Parathyroid adenoma (tissue), 2 donors: ENCODE measurements at regions not wholly inside any gene's neighbourhood (a gene's known extent, or its start where the extent isn't known, plus 50 kb on each side); places are given as distances from the start of the nearest gene placed in this dataset.

Experiments
- H2AFZ ChIP-seq: fragments of 300-600 bp; sonication (generic); one replicate; pipeline ENCODE4 v1.7.0; 2017; ENCODE audit warnings: antibody characterized with exemption, mild to moderate bottlenecking
- H3K27ac ChIP-seq: fragments of 300-600 bp; sonication (generic); one replicate; pipeline ENCODE4 v1.7.0; 2017
- H3K27me3 ChIP-seq: fragments of 300-600 bp; sonication (generic); one replicate; pipeline ENCODE4 v1.7.0; 2017; ENCODE audit warnings: low read length; ENCODE audit not compliant: control insufficient read depth, insufficient read depth
- H3K36me3 ChIP-seq: fragments of 300-600 bp; sonication (generic); one replicate; pipeline ENCODE4 v1.7.0; 2017; ENCODE audit warnings: low read length; ENCODE audit not compliant: control insufficient read depth, insufficient read depth
- H3K4me1 ChIP-seq: fragments of 300-600 bp; sonication (generic); one replicate; pipeline ENCODE4 v1.7.0; 2017; ENCODE audit warnings: control low read depth
- H3K4me2 ChIP-seq: fragments of 300-600 bp; sonication (generic); one replicate; pipeline ENCODE4 v1.7.0; 2017; ENCODE audit warnings: low read length
- H3K4me3 ChIP-seq: fragments of 300-600 bp; sonication (generic); one replicate; pipeline ENCODE4 v1.7.0; 2017; ENCODE audit warnings: low read depth, low read length
- H3K79me2 ChIP-seq: fragments of 300-600 bp; sonication (generic); one replicate; pipeline ENCODE4 v1.7.0; 2017; ENCODE audit warnings: control low read depth
- H3K9ac ChIP-seq: fragments of 300-600 bp; sonication (generic); one replicate; pipeline ENCODE4 v1.7.0; 2017; ENCODE audit warnings: mild to moderate bottlenecking
- H3K9me3 ChIP-seq: fragments of 300-600 bp; sonication (generic); one replicate; pipeline ENCODE4 v1.7.0; 2017; ENCODE audit warnings: low read length; ENCODE audit not compliant: control insufficient read depth
- TF ChIP-seq, protein P1 (sequence below): fragments of 300-600 bp; sonication (generic); IDR thresholded peaks from one replicate; pipeline ENCODE4 v1.7.0; 2017; ENCODE audit warnings: antibody characterized with exemption, mild to moderate bottlenecking
- donor health status: primary hyperparathyroidism.

DNA sequence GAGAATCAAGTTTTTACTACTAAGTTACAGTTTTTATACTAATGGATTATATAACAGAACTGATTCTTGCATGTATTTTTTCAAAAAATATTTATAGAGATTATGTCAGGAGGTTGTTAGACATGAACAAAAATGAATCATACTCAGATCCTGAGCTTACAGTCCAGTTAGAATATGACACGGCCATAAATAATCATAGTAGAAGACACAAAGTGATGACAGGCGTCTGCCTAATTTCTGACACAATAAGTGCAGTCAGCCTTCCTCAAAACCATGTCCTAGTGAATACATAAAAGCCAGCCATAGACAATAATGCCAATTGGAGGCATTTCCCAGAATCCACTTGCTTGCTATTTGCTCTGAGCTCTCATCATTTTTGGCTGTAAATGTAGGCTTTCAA is 81.7 kb upstream of the POU1F1 start:
- no peak overlapping the region for H3K4me2 ChIP-seq
- H3K27me3 ChIP-seq: no peaks in the 10 kb centered on the region
- no peak overlapping the region for H3K27ac ChIP-seq
- H3K4me3 ChIP-seq: no peak overlapping the region
- no peaks in the 10 kb centered on the region for H3K9me3 ChIP-seq
- TF ChIP-seq, protein P1, sequence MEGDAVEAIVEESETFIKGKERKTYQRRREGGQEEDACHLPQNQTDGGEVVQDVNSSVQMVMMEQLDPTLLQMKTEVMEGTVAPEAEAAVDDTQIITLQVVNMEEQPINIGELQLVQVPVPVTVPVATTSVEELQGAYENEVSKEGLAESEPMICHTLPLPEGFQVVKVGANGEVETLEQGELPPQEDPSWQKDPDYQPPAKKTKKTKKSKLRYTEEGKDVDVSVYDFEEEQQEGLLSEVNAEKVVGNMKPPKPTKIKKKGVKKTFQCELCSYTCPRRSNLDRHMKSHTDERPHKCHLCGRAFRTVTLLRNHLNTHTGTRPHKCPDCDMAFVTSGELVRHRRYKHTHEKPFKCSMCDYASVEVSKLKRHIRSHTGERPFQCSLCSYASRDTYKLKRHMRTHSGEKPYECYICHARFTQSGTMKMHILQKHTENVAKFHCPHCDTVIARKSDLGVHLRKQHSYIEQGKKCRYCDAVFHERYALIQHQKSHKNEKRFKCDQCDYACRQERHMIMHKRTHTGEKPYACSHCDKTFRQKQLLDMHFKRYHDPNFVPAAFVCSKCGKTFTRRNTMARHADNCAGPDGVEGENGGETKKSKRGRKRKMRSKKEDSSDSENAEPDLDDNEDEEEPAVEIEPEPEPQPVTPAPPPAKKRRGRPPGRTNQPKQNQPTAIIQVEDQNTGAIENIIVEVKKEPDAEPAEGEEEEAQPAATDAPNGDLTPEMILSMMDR: no peak
- no peaks in the 10 kb centered on the region for H3K4me1 ChIP-seq
- H3K36me3 ChIP-seq: no peaks in the 10 kb centered on the region
- no peak overlapping the region for H3K9ac ChIP-seq
- H3K79me2 ChIP-seq: no peaks in the 10 kb centered on the region
- no peak overlapping the region for H2AFZ ChIP-seq

DNA sequence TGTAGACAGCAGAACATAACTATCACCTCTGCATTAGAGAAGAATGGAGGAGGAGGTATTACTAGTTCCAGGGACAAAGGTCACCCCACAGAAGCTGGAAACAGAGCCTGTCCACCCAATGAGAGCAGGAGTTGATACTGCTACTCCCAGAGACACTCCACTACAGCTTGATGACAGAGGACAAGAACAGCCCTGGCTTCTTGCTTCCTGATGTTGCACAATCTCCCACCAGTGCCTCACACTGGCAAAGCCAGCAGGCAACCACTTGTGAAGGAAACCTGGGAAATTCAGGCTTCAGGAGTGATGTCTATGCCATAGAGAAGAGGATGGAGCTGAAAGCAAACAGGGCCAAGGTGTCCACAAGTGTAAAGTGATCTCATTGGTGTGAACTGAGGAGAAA is 78.0 kb upstream of the POU1F1 start:
- Histone ChIP-seq H3K4me1 (no peaks in the 10 kb centered on the region), H3K27ac (no peak overlapping the region), H3K9ac (no peak overlapping the region), H3K36me3 (no peaks in the 10 kb centered on the region), H3K79me2 (no peaks in the 10 kb centered on the region), H3K4me3 (no peak overlapping the region), H3K9me3 (no peaks in the 10 kb centered on the region), H3K27me3 (no peaks in the 10 kb centered on the region), H2AFZ (no peak overlapping the region), H3K4me2 (no peak overlapping the region)
- TF ChIP-seq, protein P1: no peak

DNA sequence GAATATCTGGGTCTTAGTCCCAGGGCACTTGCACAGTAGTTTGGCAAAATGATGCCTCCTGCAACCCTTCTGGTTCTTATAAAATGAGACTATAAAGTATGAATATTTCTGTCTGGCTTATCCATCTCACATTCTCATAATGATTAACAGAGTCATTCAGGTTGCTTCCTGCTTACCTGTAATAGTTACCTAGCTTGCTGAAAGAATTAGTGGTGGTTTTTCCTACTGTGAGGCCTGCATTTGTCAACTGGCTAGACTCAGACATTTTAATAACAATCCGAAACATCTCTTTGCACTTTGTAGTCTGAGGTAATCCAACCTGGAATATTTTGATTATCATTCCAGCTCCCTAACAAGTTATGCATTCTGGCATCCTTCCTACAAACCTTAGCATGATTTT is 75.6 kb upstream of the POU1F1 start:
- Histone ChIP-seq H3K9me3 (no peaks in the 10 kb centered on the region), H3K9ac (no peak overlapping the region), H3K4me1 (no peaks in the 10 kb centered on the region), H3K4me2 (no peak overlapping the region), H3K79me2 (no peaks in the 10 kb centered on the region), H3K27ac (no peak overlapping the region), H3K4me3 (no peak overlapping the region), H3K27me3 (no peaks in the 10 kb centered on the region), H2AFZ (no peak overlapping the region), H3K36me3 (no peaks in the 10 kb centered on the region)
- TF ChIP-seq, protein P1: no peak

DNA sequence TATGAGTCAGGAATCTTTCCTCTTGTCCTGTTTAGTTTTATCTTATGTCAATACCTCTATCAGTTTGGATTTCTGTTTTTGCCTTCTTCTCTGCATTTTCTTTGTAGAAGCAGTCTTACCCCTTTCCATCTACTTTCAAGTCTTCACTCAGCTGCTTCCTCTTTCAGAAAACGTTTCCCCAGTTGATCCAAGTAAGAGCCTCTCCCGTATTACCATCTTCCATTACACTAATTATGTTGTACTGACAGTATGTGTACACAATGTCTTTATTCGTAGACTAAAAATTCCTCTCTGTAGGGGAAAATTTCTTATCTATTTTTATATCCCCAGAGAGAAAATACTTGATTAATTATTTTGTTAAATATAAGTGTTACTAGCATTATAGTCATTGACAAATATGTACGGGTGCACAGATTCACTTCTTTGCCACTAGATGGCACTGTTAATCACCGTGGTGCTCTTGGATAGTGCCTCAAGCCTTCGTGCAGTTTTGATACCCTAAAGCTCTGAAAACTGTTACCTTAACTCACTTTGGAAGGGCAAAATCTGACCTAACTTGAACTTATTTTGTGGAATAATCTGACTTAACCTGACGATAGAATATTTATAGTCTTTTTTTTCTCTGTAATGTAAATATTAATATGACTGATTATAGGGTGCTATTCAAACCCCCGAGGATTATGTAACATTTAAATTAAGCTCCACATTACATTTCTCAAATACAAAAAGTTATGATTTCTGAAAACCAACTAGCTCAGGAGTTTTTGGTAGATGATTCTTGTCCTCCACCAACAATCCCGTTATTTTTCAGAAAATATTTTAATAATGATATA is 74.2 kb upstream of the POU1F1 start:
- H3K36me3 ChIP-seq: no peaks in the 10 kb centered on the region
- no peak overlapping the region for H3K4me2 ChIP-seq
- no peak overlapping the region for H3K9ac ChIP-seq
- H3K9me3 ChIP-seq: no peaks in the 10 kb centered on the region
- no peak overlapping the region for H2AFZ ChIP-seq
- no peak overlapping the region for H3K27ac ChIP-seq
- H3K79me2 ChIP-seq: no peaks in the 10 kb centered on the region
- H3K4me1 ChIP-seq: no peaks in the 10 kb centered on the region
- H3K4me3 ChIP-seq: no peak overlapping the region
- TF ChIP-seq, protein P1: peak; percentile 82
- no peaks in the 10 kb centered on the region for H3K27me3 ChIP-seq

DNA sequence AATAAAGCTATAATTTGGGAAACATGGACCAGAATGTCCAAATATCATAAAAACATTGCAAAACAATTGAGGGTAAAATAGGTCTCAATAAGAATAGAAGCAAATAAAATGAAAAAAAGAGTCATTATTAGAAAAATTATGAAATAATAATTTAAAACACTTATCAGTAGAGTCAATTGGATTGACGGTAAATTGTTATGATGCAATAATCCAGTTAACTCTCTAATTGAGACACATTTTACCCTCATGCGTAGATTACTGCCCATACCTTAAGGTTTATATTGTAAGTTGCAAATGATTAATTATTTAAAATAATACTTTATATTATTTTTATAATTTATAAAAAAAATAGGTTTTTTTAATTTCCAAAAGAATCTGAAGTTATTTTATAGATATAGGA is 73.4 kb upstream of the POU1F1 start:
- H2AFZ ChIP-seq: no peak overlapping the region
- TF ChIP-seq, protein P1: no peak
- H3K79me2 ChIP-seq: no peaks in the 10 kb centered on the region
- no peak overlapping the region for H3K4me2 ChIP-seq
- no peaks in the 10 kb centered on the region for H3K36me3 ChIP-seq
- H3K9me3 ChIP-seq: no peaks in the 10 kb centered on the region
- H3K4me1 ChIP-seq: no peaks in the 10 kb centered on the region
- no peak overlapping the region for H3K9ac ChIP-seq
- no peak overlapping the region for H3K4me3 ChIP-seq
- H3K27ac ChIP-seq: no peak overlapping the region
- H3K27me3 ChIP-seq: no peaks in the 10 kb centered on the region
